ENCODE measurements at regions not wholly inside any gene's neighbourhood (a gene's known extent, or its start where the extent isn't known, plus 50 kb on each side); places are given as distances from the start of the nearest gene placed in this dataset.

- Mint-ChIP-seq H3K36me3 (ENCODE audit: low read depth) (no peaks in the 10 kb centered on the region), H3K4me1 (peaks cover 11% of the 10 kb centered on the region), H3K9me3 (no peaks in the 10 kb centered on the region), H3K4me3 (no peak overlapping the region), H3K27me3 (ENCODE audit: insufficient read depth) (peaks cover 7% of the 10 kb centered on the region), H3K27ac (no peak overlapping the region)
- Histone ChIP-seq H3K27me3 (ENCODE audit: control insufficient read depth, insufficient read depth, low read length, poor library complexity, severe bottlenecking) (no peaks in the 10 kb centered on the region), H3K9ac (ENCODE audit: extremely low read depth, low read length, poor library complexity, severe bottlenecking) (no peak overlapping the region), H3K4me1 (ENCODE audit: control insufficient read depth, insufficient read depth, low read length) (peaks cover 4% of the 10 kb centered on the region), H3K36me3 (ENCODE audit: control insufficient read depth, insufficient read depth, low read length) (no peaks in the 10 kb centered on the region), H3K9me3 (ENCODE audit: control insufficient read depth, low read length) (no peaks in the 10 kb centered on the region), H3K27ac (ENCODE audit: low read depth, low read length) (no peak overlapping the region), H3K4me3 (ENCODE audit: low read length) (no peak overlapping the region)
- TF ChIP-seq, protein P1, sequence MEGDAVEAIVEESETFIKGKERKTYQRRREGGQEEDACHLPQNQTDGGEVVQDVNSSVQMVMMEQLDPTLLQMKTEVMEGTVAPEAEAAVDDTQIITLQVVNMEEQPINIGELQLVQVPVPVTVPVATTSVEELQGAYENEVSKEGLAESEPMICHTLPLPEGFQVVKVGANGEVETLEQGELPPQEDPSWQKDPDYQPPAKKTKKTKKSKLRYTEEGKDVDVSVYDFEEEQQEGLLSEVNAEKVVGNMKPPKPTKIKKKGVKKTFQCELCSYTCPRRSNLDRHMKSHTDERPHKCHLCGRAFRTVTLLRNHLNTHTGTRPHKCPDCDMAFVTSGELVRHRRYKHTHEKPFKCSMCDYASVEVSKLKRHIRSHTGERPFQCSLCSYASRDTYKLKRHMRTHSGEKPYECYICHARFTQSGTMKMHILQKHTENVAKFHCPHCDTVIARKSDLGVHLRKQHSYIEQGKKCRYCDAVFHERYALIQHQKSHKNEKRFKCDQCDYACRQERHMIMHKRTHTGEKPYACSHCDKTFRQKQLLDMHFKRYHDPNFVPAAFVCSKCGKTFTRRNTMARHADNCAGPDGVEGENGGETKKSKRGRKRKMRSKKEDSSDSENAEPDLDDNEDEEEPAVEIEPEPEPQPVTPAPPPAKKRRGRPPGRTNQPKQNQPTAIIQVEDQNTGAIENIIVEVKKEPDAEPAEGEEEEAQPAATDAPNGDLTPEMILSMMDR (conservative IDR thresholded peaks at IDR 0.05) = no peak
- DNase-seq = no peak
- 91% methylated on average over 1 of the region's 1 CpG; no CpG with 5 or more reads in 1 of the 2 experiments for WGBS, 2 experiments (ENCODE audit: insufficient coverage in 1 of 2, insufficient read length in 1 of 2)
These were observed 80.4 kb upstream of the NEUROD6 start for GRCh38 chr7:31420948-31421347.

DNA sequence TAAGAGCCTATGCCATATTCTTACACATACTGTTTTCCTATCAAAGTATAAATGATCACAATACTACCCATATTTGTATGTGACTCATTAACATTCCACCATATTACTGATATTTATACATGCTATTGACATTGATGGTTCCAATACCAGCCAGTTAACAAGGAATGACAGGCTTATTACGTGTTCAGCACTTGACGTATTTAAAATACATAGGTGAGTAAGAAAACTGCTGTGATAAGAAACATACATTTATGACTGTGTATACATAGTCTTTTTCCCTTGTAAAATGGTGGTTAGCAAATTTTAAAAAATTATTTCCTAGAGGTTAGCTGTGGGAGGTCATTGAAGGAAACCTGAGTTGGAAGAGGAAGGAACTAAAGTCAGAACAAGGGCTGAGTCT lies 81.1 kb upstream of the NEUROD6 start:
- peaks cover 4% of the 10 kb centered on the region for H3K4me1 ChIP-seq (ENCODE audit: control insufficient read depth, insufficient read depth, low read length)

DNA sequence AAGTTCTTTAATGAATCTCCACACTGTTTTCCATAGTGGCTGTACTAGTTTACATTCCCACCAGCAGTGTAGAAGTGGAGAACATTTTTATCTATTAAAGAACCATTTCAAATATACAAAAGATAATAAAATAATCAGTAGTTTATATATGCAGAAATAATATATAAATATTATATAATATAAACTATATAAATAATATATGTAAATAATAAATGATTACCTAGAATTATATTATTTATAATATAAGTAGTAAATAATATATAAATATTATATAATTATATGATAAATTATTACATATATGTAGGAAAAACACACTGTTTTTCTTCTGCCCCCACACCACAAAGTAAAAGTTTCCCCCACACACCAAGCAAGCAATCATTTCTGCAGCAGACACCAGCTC lies 83.5 kb upstream of the NEUROD6 start:
- Histone ChIP-seq H3K4me1 (ENCODE audit: control insufficient read depth, insufficient read depth, low read length) (peaks cover 4% of the 10 kb centered on the region), H3K9me3 (ENCODE audit: control insufficient read depth, low read length) (no peaks in the 10 kb centered on the region), H3K27me3 (ENCODE audit: control insufficient read depth, insufficient read depth, low read length, poor library complexity, severe bottlenecking) (no peaks in the 10 kb centered on the region), H3K4me3 (ENCODE audit: low read length) (no peak overlapping the region), H3K27ac (ENCODE audit: low read depth, low read length) (no peak overlapping the region), H3K9ac (ENCODE audit: extremely low read depth, low read length, poor library complexity, severe bottlenecking) (no peak overlapping the region), H3K36me3 (ENCODE audit: control insufficient read depth, insufficient read depth, low read length) (no peaks in the 10 kb centered on the region)
- Mint-ChIP-seq H3K27me3 (ENCODE audit: insufficient read depth) (peaks cover 7% of the 10 kb centered on the region), H3K9me3 (no peaks in the 10 kb centered on the region), H3K4me1 (peaks cover 1% of the 10 kb centered on the region), H3K27ac (no peak overlapping the region), H3K4me3 (no peak overlapping the region), H3K36me3 (ENCODE audit: low read depth) (no peaks in the 10 kb centered on the region)
- TF ChIP-seq, protein P1 (conservative IDR thresholded peaks at IDR 0.05) = no peak
- DNase-seq = no peak

More for the DNA sequence above, 81.1 kb upstream of the NEUROD6 start:
- H3K36me3 ChIP-seq (ENCODE audit: control insufficient read depth, insufficient read depth, low read length) = no peaks in the 10 kb centered on the region
- H3K9me3 ChIP-seq (ENCODE audit: control insufficient read depth, low read length) = no peaks in the 10 kb centered on the region
- no peak overlapping the region for H3K27ac ChIP-seq (ENCODE audit: low read depth, low read length)
- TF ChIP-seq, protein P1 (conservative IDR thresholded peaks at IDR 0.05) = no peak
- Mint-ChIP-seq H3K4me1 (peaks cover 7% of the 10 kb centered on the region), H3K27me3 (ENCODE audit: insufficient read depth) (peaks cover 7% of the 10 kb centered on the region), H3K9me3 (no peaks in the 10 kb centered on the region), H3K4me3 (no peak overlapping the region), H3K36me3 (ENCODE audit: low read depth) (no peaks in the 10 kb centered on the region), H3K27ac (no peak overlapping the region)
- WGBS, 2 experiments (ENCODE audit: insufficient coverage in 1 of 2, insufficient read length in 1 of 2) = 100% methylated on average over 1 to 2 of the region's 2 CpGs
- no peak for DNase-seq
- H3K9ac ChIP-seq (ENCODE audit: extremely low read depth, low read length, poor library complexity, severe bottlenecking) = no peak overlapping the region
- no peak overlapping the region for H3K4me3 ChIP-seq (ENCODE audit: low read length)
- H3K27me3 ChIP-seq (ENCODE audit: control insufficient read depth, insufficient read depth, low read length, poor library complexity, severe bottlenecking) = no peaks in the 10 kb centered on the region
